ENCODE measurements at regions not wholly inside any gene's neighbourhood (a gene's known extent, or its start where the extent isn't known, plus 50 kb on each side); places are given as distances from the start of the nearest gene placed in this dataset.

DNA sequence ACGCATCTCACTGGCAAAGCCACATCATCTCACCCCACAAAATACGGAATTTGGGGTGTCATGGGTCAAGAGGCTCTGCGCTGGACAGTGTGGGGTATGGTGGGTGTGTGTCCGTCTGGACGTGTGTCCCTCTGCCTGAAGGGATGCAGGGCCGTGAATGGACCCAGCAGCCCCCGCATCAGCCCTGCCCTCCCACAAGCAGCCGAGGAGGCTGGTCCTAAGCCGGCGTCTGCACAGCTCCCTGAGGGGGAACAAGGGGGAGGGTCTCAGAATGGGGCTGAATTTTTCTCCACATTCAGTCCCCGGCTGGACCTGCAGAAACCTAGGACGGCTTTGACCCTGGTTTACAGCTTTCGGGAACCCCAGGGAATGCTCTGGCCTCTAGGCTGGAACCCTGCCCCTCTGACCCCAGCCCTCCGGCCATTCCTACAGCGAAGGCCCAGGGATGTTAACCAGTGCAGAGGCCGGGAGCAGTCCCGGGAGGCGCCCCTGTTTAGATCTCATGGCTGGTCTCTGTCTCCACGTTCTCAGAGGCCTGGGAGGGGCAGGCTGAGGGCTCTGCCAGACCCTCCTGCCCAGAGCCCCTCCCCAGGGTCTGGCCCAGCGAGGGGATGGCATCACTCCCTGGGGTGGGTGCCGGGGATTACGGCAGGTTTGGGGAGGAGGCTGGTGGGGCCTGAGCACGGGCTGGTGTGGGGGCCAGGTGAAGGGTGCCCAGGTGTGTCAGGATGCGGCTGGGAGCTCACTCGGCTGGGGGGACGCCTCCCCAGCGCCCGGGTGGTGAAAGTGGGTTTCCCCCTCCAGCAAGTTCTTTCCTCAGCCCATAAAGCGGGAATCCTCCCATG lies 156.5 kb upstream of the C14orf180 start:
- Histone ChIP-seq H3K9me2 (ENCODE audit: insufficient read depth) (no peaks in the 10 kb centered on the region), H3K27me3 (ENCODE audit: insufficient read depth, low read length) (no peaks in the 10 kb centered on the region), H3K4me1 (ENCODE audit: control insufficient read depth in 1 of 2, insufficient read depth in 2 of 2, low read length in 2 of 2) (no peaks in the 10 kb centered on the region), H3K9ac (ENCODE audit: low read length) (no peak overlapping the region), H3K27ac (ENCODE audit: low read depth, low read length) (no peak overlapping the region), H4K20me1 (ENCODE audit: insufficient read depth) (no peaks in the 10 kb centered on the region), H3K4me2 (ENCODE audit: low read length) (no peak overlapping the region), H2AFZ (ENCODE audit: low read depth, low read length, poor library complexity, severe bottlenecking) (no peak overlapping the region), H3K9me3 (ENCODE audit: control insufficient read depth in 1 of 2, insufficient read depth in 1 of 2, low read depth in 1 of 2, low read length in 2 of 2) (no peaks in the 10 kb centered on the region), H3K4me3 (replicated peaks in 1 of 2; ENCODE audit: low read depth in 1 of 2, low read length in 2 of 2) (no peak overlapping the region), H3K79me2 (ENCODE audit: insufficient read depth, low read length) (no peaks in the 10 kb centered on the region), H3K36me3 (ENCODE audit: control insufficient read depth in 1 of 2, insufficient read depth in 2 of 2, low read length in 2 of 2) (no peaks in the 10 kb centered on the region)
- ATAC-seq (no peak), DNase-seq (ENCODE audit: low read depth, low spot score) (no peak)
- ChIA-PET RAD21 (ENCODE audit: low non-redundant PET in 1 of 2, low total read pairs in 2 of 2, uncharacterized antibody in 2 of 2, unreplicated experiment in 2 of 2) (no interaction called here), POLR2A (no interaction called here), CTCF (no interaction called here)
- TF ChIP-seq JUND (IDR thresholded peaks at IDR 0.05) (no peak), CBX3 (IDR thresholded peaks at IDR 0.05; ENCODE audit: low read depth) (no peak), ZNF274 (IDR thresholded peaks at IDR 0.05; ENCODE audit: low read depth, low read length) (no peak), CEBPB (IDR thresholded peaks at IDR 0.05; ENCODE audit: low read depth) (no peak), SIN3A (IDR thresholded peaks at IDR 0.05; ENCODE audit: low read depth) (no peak), ELF1 (IDR thresholded peaks at IDR 0.05; ENCODE audit: borderline replicate concordance, low read depth) (no peak), EZH2phosphoT487 (IDR thresholded peaks at IDR 0.05; ENCODE audit: borderline replicate concordance) (no peak), ZFX (IDR thresholded peaks at IDR 0.05) (no peak), ZBTB33 (IDR thresholded peaks at IDR 0.05; ENCODE audit: extremely low read depth, insufficient replicate concordance, low read length) (no peak), FOSL1 (IDR thresholded peaks at IDR 0.05; ENCODE audit: low read depth) (no peak), TCF7L2 (IDR thresholded peaks at IDR 0.05; ENCODE audit: borderline replicate concordance, extremely low read depth, insufficient read depth, insufficient read length) (no peak), SRF (IDR thresholded peaks at IDR 0.05; ENCODE audit: low read depth) (no peak), RAD21 (IDR thresholded peaks at IDR 0.05; ENCODE audit: low read depth) (no peak), REST (IDR thresholded peaks at IDR 0.05; ENCODE audit: low read depth) (no peak)
- no TSS peak for BruUV-seq (replicated peaks)
- intact Hi-C loops (cut with micrococcal nuclease): no loop called here
